SJCRH30 (cell line): ENCODE measurements at regions not wholly inside any gene's neighbourhood (a gene's known extent, or its start where the extent isn't known, plus 50 kb on each side); places are given as distances from the start of the nearest gene placed in this dataset.

Source experiments
- DNase-seq, 2 experiments: peaks; one replicate each; pipeline ENCODE4 v3.0.0-alpha.2; 2015 to 2020
- H3K27ac ChIP-seq: fragments of 250-450 bp; sonication (Bioruptor Pico); 2 replicates; pipeline ENCODE4 v1.5.1; 2020; ENCODE audit warnings: mild to moderate bottlenecking, moderate library complexity
- H3K27me3 ChIP-seq: fragments of 250-450 bp; sonication (Bioruptor Pico); 2 replicates; pipeline ENCODE4 v1.5.1; 2020; ENCODE audit warnings: mild to moderate bottlenecking, moderate library complexity
- H3K36me3 ChIP-seq: fragments of 250-450 bp; sonication (Bioruptor Pico); 2 replicates; pipeline ENCODE4 v1.5.1; 2020; ENCODE audit warnings: mild to moderate bottlenecking, moderate library complexity
- H3K4me1 ChIP-seq: fragments of 250-450 bp; sonication (Bioruptor Pico); 2 replicates; pipeline ENCODE4 v1.5.1; 2020; ENCODE audit warnings: mild to moderate bottlenecking, moderate library complexity
- H3K4me3 ChIP-seq: fragments of 250-450 bp; sonication (Bioruptor Pico); 2 replicates; pipeline ENCODE4 v1.5.1; 2020; ENCODE audit warnings: mild to moderate bottlenecking, moderate library complexity
- H3K9me3 ChIP-seq: fragments of 250-450 bp; sonication (Bioruptor Pico); replicated peaks from 2 replicates; pipeline ENCODE4 v1.5.1; 2020; ENCODE audit warnings: mild to moderate bottlenecking, moderate library complexity

DNA sequence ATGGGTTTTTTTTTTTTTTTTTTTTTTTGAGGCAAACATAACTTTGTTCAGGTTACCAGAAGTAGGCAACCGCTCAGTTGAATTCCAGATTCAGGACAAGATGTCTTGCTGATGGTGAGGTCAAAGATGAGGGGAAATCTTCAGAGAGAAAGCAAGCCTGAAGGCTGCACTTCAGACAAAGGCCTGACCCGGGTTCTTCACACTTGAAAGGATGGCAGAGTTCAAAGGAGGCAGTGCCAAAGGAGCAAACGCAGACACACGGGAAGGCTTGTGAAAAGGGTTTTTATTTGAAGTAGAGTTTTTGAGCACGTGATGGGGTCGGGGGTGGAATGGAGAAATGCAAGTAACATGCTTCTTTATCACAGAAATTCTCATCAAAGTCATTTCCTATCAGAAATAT is 960.2 kb upstream of the EEF2KMT start:
- no peaks in the 10 kb centered on the region for H3K4me1 ChIP-seq
- H3K27ac ChIP-seq, result no peak overlapping the region
- H3K36me3 ChIP-seq, result no peaks in the 10 kb centered on the region
- no peaks in the 10 kb centered on the region for H3K27me3 ChIP-seq
- DNase-seq, result no peak
- no peaks in the 10 kb centered on the region for H3K9me3 ChIP-seq
- no peak overlapping the region for H3K4me3 ChIP-seq

DNA sequence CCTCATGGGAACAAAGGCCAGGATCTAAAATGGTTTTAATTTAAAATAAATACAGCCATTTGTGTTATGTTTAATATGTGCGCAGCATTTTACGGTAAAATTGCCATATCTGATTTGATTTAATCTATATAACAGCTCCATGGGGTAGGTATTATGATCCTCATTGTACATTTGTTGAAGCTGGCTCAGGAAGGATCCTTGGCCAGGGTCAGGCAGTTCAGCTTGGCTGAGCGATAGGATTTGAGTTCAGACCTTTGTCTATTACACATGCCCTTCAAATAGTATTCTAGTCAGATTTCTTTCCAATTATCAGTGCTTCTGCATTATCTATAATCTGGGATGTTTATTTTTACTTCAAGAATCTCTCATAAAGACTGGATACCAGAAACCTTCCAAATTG is 950.4 kb upstream of the EEF2KMT start:
- Histone ChIP-seq H3K27ac (no peak overlapping the region), H3K4me3 (no peak overlapping the region), H3K9me3 (no peaks in the 10 kb centered on the region), H3K36me3 (no peaks in the 10 kb centered on the region), H3K27me3 (no peaks in the 10 kb centered on the region; the same call in 1 of the 2 replicates), H3K4me1 (no peaks in the 10 kb centered on the region)
- no peak for DNase-seq

DNA sequence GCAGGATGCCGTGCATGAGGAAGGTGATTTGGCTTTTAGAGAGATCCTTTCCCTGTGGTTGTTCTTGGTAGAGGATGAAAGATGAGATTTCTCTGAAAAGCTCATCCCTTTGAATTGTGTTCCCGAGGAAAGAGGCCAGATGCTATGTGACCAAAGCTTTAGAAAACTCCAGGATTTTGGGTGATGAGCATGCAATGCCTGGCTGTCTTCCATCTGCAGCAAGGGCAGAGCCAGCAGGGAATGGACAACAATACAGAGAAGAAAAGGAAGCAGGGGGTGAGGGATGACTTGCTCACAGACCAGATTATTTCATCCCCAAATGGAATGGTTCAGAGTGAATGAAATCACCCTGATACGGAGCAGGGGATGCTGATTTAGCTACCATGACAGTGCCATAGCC is 949.7 kb upstream of the EEF2KMT start:
- Histone ChIP-seq H3K9me3 (no peaks in the 10 kb centered on the region), H3K4me3 (no peak overlapping the region), H3K4me1 (no peaks in the 10 kb centered on the region), H3K27ac (no peak overlapping the region), H3K36me3 (no peaks in the 10 kb centered on the region), H3K27me3 (no peaks in the 10 kb centered on the region; the same call in 1 of the 2 replicates)
- no peak for DNase-seq

DNA sequence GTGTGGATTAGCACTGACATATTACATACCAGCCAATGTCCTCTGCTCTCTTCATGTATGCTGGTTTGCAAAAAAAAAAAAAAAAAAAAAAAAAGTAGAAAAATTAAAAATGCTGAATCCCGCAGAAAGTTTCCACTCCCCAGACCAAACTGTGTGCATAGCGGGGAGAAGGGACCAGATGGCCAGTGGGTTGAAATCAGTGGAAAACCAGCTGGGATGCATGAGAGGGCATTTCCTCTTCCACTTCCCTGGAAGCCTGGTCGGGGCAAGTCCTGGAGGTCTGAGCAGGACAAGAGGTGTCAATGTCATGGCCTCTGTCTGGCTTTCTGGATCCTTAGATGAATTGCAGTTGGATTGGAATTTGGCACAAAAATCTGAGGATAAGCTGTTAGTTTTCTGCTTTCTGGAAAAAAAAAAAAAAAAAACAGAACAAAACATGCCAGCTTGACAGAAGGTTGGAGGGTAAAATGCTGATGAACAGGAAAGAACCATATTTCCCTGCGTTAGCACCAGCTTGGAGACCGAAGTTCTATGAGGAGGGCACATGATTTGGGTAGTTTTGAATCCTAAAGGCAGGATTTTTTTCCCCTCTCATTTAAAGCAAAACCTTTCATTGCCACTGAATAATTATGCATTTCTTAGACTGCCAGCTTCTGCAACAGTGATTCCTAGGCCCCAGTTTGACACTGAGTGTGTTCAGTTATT is 941.5 kb upstream of the EEF2KMT start:
- DNase-seq, result no peak
- H3K4me3 ChIP-seq, result no peak overlapping the region
- no peaks in the 10 kb centered on the region for H3K36me3 ChIP-seq
- H3K27ac ChIP-seq, result no peak overlapping the region
- no peaks in the 10 kb centered on the region for H3K4me1 ChIP-seq
- H3K27me3 ChIP-seq, result no peaks in the 10 kb centered on the region
- H3K9me3 ChIP-seq, result no peaks in the 10 kb centered on the region

DNA sequence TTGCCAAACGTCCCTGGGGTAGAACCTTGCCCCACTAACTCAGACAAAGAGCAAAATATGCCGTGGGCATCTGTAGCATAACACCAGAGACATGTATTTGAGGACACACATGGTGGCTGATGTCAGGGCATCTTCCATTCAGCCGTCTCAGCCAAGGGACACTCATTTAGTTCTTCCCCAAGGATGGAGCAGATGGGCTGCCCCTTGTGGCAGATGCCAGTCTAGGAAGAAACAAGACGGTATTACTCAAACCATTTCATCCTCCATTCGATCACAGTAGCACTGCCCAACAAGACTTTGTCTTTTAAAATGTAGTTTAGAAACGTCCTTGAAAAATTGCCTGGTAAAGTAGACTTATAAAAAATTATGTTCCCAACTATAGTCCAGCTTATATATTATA is 937.6 kb upstream of the EEF2KMT start:
- Histone ChIP-seq H3K9me3 (no peaks in the 10 kb centered on the region), H3K4me3 (no peak overlapping the region), H3K4me1 (no peaks in the 10 kb centered on the region)

DNA sequence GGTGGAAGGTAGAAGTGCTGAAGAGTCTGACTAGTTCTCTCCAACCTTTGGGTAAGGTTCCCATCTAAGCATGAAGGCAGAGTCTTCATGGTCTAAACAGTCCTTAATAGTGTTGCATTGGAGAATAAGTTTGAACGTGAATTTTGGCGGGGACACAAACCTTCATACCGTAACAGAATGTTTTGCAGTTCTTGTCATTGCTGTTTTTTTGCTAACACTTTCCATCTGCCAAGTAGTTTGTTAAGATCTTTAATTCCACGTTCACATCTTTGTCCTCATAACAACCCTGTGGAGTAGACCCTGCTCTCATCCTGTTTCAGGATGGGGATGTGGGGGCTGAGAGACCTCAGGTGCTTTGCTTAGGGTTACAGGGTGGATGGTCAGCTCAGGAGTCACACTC is 936.9 kb upstream of the EEF2KMT start:
- no peaks in the 10 kb centered on the region for H3K36me3 ChIP-seq
- no peak for DNase-seq
- H3K4me3 ChIP-seq, result no peak overlapping the region
- H3K27me3 ChIP-seq, result no peaks in the 10 kb centered on the region
- H3K9me3 ChIP-seq, result no peaks in the 10 kb centered on the region
- no peak overlapping the region for H3K27ac ChIP-seq
- no peaks in the 10 kb centered on the region for H3K4me1 ChIP-seq

More for the DNA sequence above, 937.6 kb upstream of the EEF2KMT start:
- no peak for DNase-seq
- H3K27me3 ChIP-seq, result no peaks in the 10 kb centered on the region
- no peak overlapping the region for H3K27ac ChIP-seq
- no peaks in the 10 kb centered on the region for H3K36me3 ChIP-seq

DNA sequence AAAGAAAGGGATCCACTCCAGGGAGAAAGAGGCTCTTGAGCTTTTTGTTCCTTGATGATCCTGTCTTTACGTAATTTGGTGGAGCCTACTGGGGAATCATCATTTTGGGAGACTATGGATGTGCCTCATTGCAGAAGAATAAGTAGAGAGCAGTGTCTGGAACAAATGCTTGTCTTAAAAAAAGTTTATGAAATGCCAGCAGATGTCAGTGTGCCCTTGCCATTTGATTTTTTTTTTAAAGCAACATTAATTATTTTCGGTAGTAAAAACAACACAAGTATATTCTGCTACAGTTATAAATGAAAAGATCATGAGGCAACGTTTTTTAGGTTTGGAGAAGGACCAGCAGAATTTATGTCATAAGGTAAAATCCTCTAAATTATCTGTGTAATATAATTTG is 934.8 kb upstream of the EEF2KMT start:
- Histone ChIP-seq H3K4me3 (no peak overlapping the region), H3K36me3 (no peaks in the 10 kb centered on the region), H3K27ac (no peak overlapping the region), H3K4me1 (no peaks in the 10 kb centered on the region), H3K9me3 (no peaks in the 10 kb centered on the region), H3K27me3 (no peaks in the 10 kb centered on the region)
- DNase-seq, result no peak

DNA sequence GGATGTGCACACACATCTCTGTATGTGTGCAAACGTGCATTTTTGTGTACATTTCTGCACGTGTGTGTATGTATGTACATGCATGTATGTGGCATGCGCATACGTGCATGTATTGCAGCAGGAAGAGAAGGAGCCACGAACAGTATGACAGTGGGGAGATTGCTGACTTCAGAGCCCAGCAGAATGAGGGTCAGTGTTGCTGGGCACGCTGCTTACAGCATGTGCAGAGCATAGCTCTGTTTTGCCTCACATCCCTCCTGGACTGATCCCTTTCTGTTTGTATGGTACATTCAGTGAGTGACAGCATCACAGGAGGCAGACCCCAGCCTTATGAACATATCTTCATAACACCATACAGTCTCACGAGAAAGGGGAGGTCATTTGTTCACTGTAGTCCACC is 934.0 kb upstream of the EEF2KMT start:
- Histone ChIP-seq H3K36me3 (no peaks in the 10 kb centered on the region), H3K27me3 (no peaks in the 10 kb centered on the region), H3K27ac (no peak overlapping the region), H3K4me1 (no peaks in the 10 kb centered on the region), H3K9me3 (no peaks in the 10 kb centered on the region), H3K4me3 (no peak overlapping the region)
- no peak for DNase-seq

DNA sequence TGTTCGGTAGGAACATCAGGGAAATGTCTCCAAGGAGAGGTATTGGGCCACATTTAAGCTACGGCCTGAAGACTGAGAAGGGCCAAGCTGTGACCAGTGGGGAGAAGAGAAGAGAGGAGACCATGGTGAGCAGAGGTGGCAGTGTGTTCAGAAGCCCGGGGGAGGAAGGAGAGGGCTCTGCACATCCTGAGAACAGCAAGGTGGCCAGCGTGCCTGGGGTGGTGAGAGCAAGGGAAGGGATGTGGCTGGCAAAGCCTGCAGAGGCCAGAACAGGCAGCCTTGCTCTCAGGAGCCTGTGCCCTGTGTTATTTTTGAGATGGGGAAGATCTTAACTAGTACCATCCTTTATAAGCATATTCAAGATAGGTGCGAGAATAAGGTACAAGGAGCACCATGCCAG is 933.5 kb upstream of the EEF2KMT start:
- Histone ChIP-seq H3K9me3 (no peaks in the 10 kb centered on the region), H3K27me3 (no peaks in the 10 kb centered on the region), H3K27ac (no peak overlapping the region), H3K36me3 (no peaks in the 10 kb centered on the region), H3K4me3 (no peak overlapping the region), H3K4me1 (no peaks in the 10 kb centered on the region)
- no peak for DNase-seq

DNA sequence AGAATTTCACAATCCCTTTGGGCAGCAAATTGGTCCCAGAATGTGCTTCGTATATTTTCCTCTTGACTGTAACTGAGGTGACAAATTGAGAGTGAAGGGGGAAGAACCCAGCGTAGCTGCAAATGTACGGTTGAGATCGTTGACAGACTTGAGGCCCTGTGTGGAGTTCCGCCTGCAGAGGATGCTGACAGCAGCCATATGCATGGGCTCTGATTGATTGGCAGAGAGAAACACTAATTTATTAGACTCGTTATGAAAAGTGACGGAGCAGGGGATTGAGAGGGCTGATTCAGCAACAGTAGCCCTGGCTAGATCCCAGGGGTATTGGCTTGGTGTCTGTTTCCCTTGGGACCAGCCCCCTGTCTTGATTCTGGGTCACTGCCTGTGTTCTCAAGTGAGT is 930.1 kb upstream of the EEF2KMT start:
- Histone ChIP-seq H3K27ac (no peak overlapping the region), H3K27me3 (no peaks in the 10 kb centered on the region), H3K4me1 (no peaks in the 10 kb centered on the region), H3K9me3 (no peaks in the 10 kb centered on the region), H3K4me3 (no peak overlapping the region), H3K36me3 (no peaks in the 10 kb centered on the region)
- no peak for DNase-seq

DNA sequence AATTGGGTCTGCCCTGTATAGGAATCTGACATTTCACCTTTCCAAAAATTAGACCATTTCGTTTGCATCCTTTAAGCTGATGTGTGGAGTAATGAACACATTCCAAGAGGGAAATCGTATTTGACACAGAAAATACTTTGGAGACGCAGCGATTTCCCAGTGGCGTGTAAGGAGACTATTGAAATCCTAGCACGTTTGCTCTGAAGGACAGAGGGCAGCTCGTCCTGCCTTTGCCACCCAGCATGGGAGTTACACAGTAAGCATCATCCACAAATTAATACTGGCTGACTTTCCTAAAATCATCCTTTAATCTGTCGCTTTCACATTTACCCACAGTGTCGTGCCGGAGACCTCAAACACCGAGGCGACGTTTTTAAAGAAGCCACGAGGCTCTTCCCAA is 925.9 kb upstream of the EEF2KMT start:
- Histone ChIP-seq H3K27me3 (no peaks in the 10 kb centered on the region), H3K4me1 (no peaks in the 10 kb centered on the region), H3K36me3 (no peaks in the 10 kb centered on the region), H3K27ac (no peak overlapping the region), H3K4me3 (no peak overlapping the region), H3K9me3 (no peaks in the 10 kb centered on the region)
- no peak for DNase-seq

DNA sequence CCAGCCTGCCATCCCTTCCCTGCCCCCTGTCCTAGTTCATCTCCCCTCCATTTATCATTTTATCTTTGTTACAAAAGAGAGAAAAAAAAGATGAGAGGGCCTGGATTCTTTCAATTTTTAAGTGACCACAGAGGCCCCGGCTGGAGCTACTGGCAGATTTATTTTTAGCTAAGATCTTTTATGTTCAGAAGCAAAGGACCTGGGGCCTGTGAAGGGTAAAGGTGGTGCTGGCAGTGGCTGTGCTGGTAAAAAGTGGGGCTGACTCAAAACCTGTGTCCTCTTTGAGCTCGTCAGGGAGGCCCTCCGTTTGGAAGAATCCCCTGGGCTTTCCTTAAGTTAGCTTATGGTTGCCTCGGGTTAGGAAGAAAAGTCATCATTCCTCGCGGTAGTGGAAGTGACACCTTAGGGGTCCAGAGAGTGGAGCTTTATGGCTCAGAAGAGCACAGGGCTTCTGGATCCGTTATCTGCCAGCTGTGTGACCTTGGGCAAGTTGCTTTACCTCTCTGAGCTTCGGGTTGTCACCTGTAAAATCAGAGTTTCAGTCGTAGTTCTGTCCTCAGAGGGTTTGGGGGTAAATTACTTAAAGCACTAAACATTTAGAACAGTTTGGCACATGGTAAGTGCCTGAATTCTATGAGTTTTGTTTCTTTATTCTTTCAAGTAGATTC is 923.8 kb upstream of the EEF2KMT start:
- Histone ChIP-seq H3K27ac (no peak overlapping the region), H3K36me3 (no peaks in the 10 kb centered on the region), H3K9me3 (no peaks in the 10 kb centered on the region), H3K27me3 (no peaks in the 10 kb centered on the region), H3K4me1 (no peaks in the 10 kb centered on the region), H3K4me3 (no peak overlapping the region)
- no peak for DNase-seq

DNA sequence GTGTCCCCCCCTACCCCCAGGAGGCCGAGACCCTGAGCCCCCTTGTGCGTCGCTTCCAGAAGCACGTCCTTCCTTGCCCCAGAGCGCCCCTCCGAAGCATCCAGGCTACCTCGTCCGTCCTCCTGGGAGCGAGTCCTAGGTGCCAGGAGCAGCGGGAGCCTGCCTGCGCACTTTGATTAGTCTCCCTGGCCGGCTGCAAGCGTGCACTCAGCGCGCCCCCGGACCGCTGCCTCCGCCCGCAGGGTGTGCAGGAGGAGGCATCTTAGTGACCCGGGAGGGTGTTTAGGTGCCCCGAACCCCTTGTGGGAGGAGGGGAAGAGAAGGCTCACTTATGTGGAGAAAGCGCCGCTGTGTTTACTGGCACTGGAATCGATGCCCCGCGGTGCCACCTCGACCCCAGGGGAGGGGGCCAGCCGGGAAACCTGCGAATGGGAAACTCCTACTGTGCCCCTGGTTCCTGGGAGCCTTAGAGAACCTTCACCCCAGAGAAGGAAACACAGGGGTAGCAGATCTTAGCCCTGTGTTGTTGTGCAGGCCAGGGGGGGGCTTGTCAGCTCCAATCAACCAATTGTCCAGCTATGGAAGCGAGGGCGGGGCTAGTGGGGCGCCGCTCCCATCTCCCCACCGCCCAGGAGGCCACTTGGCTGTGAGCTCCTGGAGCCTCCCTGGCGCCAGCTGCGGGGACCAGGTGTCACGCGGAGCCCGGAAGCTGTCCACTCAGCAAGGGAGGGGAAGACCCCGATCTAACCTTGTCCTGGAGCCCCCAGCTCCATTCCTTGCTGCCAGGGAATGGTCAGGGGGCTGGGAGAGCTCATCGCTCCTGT is 922.8 kb upstream of the EEF2KMT start:
- H3K4me1 ChIP-seq, result no peaks in the 10 kb centered on the region
- H3K27me3 ChIP-seq, result no peaks in the 10 kb centered on the region
- no peak for DNase-seq
- no peaks in the 10 kb centered on the region for H3K36me3 ChIP-seq
- H3K4me3 ChIP-seq, result no peak overlapping the region
- no peak overlapping the region for H3K27ac ChIP-seq
- H3K9me3 ChIP-seq, result no peaks in the 10 kb centered on the region

DNA sequence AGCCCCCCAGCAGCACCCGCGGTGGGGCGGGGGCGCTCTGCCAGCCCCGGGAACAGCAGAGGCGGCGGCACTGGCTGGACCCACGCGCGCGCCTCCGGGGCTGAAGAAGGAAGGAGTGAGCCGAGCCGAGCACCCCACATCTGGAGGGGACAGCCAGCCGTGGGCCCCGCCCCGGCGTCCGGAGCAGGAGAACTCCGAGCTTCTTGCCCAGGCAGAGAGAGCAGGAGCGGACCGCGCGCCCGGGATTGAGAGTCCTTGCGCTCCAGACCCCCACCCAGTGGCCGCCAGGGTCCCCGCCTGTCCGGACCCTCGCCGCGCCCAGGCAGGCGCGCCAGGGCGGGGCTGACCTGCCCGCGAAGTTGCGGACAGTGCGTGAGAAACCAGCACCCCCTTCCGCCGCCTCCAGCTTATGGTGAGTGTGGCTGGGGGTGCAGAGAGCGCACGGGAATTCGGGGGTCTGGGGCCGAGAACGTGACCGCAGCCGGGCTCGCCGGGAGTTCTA is 921.9 kb upstream of the EEF2KMT start:
- no peaks in the 10 kb centered on the region for H3K27me3 ChIP-seq
- H3K4me3 ChIP-seq, result no peak overlapping the region
- no peaks in the 10 kb centered on the region for H3K9me3 ChIP-seq
- DNase-seq, result no peak
- H3K27ac ChIP-seq, result no peak overlapping the region
- H3K36me3 ChIP-seq, result no peaks in the 10 kb centered on the region
- H3K4me1 ChIP-seq, result no peaks in the 10 kb centered on the region

DNA sequence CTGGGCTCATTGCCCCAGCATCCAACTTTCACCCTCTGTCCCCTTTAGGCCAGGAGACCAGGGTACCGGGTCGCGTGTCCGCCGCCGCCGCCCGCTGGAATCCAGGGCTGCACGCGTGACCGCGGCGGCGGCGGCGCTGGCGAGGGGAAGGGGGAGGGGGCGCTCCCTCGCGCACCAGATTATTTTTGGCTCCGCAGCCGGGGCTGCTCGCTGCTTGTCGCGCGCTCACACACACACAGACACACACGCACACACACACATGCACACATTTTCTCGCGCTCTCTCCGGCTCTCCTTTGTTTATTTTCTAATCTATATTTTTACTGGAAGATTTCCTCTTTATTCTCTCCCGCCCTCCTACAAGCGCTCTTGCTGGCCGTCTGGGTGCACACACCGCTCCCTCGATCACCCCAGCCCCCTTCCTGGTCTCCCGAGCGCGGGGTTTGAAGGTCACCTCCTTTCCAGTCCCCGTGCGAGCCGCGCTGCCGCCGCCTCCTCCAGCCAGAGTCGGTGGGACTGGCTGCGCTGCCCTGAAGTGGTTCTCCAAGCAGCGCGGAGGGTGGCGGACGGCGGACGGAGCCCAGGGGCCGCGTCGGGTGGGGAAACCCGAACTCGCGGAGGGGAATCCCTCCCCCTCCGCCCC is 921.4 kb upstream of the EEF2KMT start:
- no peaks in the 10 kb centered on the region for H3K4me1 ChIP-seq

More for the DNA sequence above, 921.4 kb upstream of the EEF2KMT start:
- Histone ChIP-seq H3K27me3 (no peaks in the 10 kb centered on the region), H3K27ac (no peak overlapping the region), H3K9me3 (no peaks in the 10 kb centered on the region), H3K36me3 (no peaks in the 10 kb centered on the region), H3K4me3 (no peak overlapping the region)
- no peak for DNase-seq
